HCT116 (cell line): ENCODE measurements at regions not wholly inside any gene's neighbourhood (a gene's known extent, or its start where the extent isn't known, plus 50 kb on each side); places are given as distances from the start of the nearest gene placed in this dataset.
"Not testable (repeated sequence)": the region's sequence is repeated elsewhere in the genome, so short reads cannot be mapped to it uniquely, and the experiment has no call there.

Experiments used
- ATAC-seq: fragments of 200-7000 bp; cut with Tn5 transposase; 2 replicates; pipeline ENCODE4 v1.9.1; 2020; ENCODE audit warnings: mild to moderate bottlenecking, moderate library complexity
- BruUV-seq: library from RNA; stranded (reverse); fragments of 400-500 nt; replicated peaks from 2 replicates; lab custom pipeline; 2021; lab: Mats Ljungman, UMichigan
- CTCF ChIA-PET: fragments of 300-600 bp; sonication (Branson Sonifier 250); formaldehyde crosslinking; loops from one replicate; lab custom pipeline; 2021; ENCODE audit warnings: antibody characterized with exemption; lab: Charles Lee
- POLR2A ChIA-PET: fragments of 300-600, 350-600 bp; sonication (Branson Sonifier 250); formaldehyde crosslinking; loops from one replicate; lab custom pipeline; 2021; ENCODE audit warnings: antibody characterized with exemption; lab: Charles Lee
- RAD21 ChIA-PET, 2 experiments: fragments of 300-600 bp; sonication (Branson Sonifier 250); formaldehyde crosslinking; loops; one replicate each; lab custom pipeline; 2023; ENCODE audit warnings: low total read pairs in 2 of 2; ENCODE audit not compliant: uncharacterized antibody in 2 of 2, unreplicated experiment in 2 of 2, low non-redundant PET in 1 of 2; lab: Charles Lee
- DNase-seq: peaks from one replicate; pipeline ENCODE4 v3.0.0-alpha.2; 2010; ENCODE audit warnings: low read depth, low spot score
- H2AFZ ChIP-seq: fragments of 200-600 bp; shearing (Covaris generic), sonication (generic); 2 replicates; pipeline ENCODE4 v1.6.1; 2017; ENCODE audit warnings: low read depth, mixed run types, mixed read lengths, antibody characterized with exemption, low read length; ENCODE audit not compliant: poor library complexity, severe bottlenecking
- H3K27ac ChIP-seq: 2 replicates; pipeline ENCODE4 v1.5.1; 2012; ENCODE audit warnings: low read depth, low read length
- H3K27me3 ChIP-seq: fragments of 200-600 bp; sonication (generic); 2 replicates; pipeline ENCODE4 v1.6.1; 2016; ENCODE audit warnings: mixed run types, low read length, mixed read lengths; ENCODE audit not compliant: insufficient read depth
- H3K36me3 ChIP-seq, 2 experiments: fragments of 200-500 bp in 1 of 2; fragments of 200-600 bp in 1 of 2; sonication (Bioruptor generic) in 1 of 2; sonication (generic) in 1 of 2; 2 replicates each; pipeline versions ENCODE4 v1.5.1 to v1.6.1; 2014 to 2016; ENCODE audit warnings: low read length in 2 of 2, inconsistent platforms in 1 of 2, mixed read lengths in 1 of 2, mixed run types in 1 of 2; ENCODE audit not compliant: insufficient read depth in 2 of 2, control insufficient read depth in 1 of 2
- H3K4me1 ChIP-seq, 2 experiments: fragments of 200-600 bp in 1 of 2; sonication (generic) in 1 of 2; 2 replicates each; pipeline versions ENCODE4 v1.5.1 to v1.6.1; 2012 to 2017; ENCODE audit warnings: low read length in 2 of 2, inconsistent platforms in 1 of 2, mild to moderate bottlenecking in 1 of 2, mixed read lengths in 1 of 2, mixed run types in 1 of 2, moderate library complexity in 1 of 2; ENCODE audit not compliant: insufficient read depth in 2 of 2, control insufficient read depth in 1 of 2
- H3K4me2 ChIP-seq: fragments of 200-600 bp; sonication (generic); 2 replicates; pipeline ENCODE4 v1.6.1; 2017; ENCODE audit warnings: mixed run types, low read length, mixed read lengths
- H3K4me3 ChIP-seq, 2 experiments: fragments of 200-600 bp in 1 of 2; sonication (generic) in 1 of 2; replicated peaks in 1 of 2; 2 replicates each; pipeline ENCODE4 v1.5.1; 2011 to 2016; ENCODE audit warnings: low read length in 2 of 2, control low read depth in 1 of 2, low read depth in 1 of 2, mild to moderate bottlenecking in 1 of 2, mixed read lengths in 1 of 2, mixed run types in 1 of 2
- H3K79me2 ChIP-seq: fragments of 200-600 bp; sonication (generic); 2 replicates; pipeline ENCODE4 v1.6.1; 2017; ENCODE audit warnings: mild to moderate bottlenecking, mixed run types, low read length, moderate library complexity, mixed read lengths; ENCODE audit not compliant: insufficient read depth
- H3K9ac ChIP-seq: fragments of 200-600 bp; sonication (generic); 2 replicates; pipeline ENCODE4 v1.6.1; 2016; ENCODE audit warnings: low read length, mixed read lengths
- H3K9me2 ChIP-seq: fragments of 200-600 bp; sonication (generic), shearing (Covaris generic); 2 replicates; pipeline ENCODE4 v1.6.1; 2017; ENCODE audit warnings: mixed run types, mild to moderate bottlenecking, moderate library complexity; ENCODE audit not compliant: insufficient read depth
- H3K9me3 ChIP-seq, 2 experiments: fragments of 200-500 bp in 1 of 2; fragments of 200-600 bp in 1 of 2; sonication (Bioruptor generic) in 1 of 2; sonication (generic) in 1 of 2; 2 replicates each; pipeline ENCODE4 v1.6.1; 2014 to 2017; ENCODE audit warnings: low read length in 2 of 2, mixed read lengths in 2 of 2, inconsistent platforms in 1 of 2, low read depth in 1 of 2, mild to moderate bottlenecking in 1 of 2, mixed run types in 1 of 2, moderate library complexity in 1 of 2; ENCODE audit not compliant: control insufficient read depth in 1 of 2, insufficient read depth in 1 of 2
- H4K20me1 ChIP-seq: fragments of 200-600 bp; sonication (generic), shearing (Covaris generic); 2 replicates; pipeline ENCODE4 v1.6.1; 2017; ENCODE audit warnings: mixed run types, mild to moderate bottlenecking, moderate library complexity; ENCODE audit not compliant: insufficient read depth
- EZH2 ChIP-seq: fragments of 200-600 bp; sonication (generic); IDR thresholded peaks from 2 replicates; pipeline ENCODE4 v1.6.1; 2017; ENCODE audit warnings: antibody characterized with exemption, mixed run types
- POLR2AphosphoS5 ChIP-seq: IDR thresholded peaks from 2 replicates; pipeline ENCODE4 v1.6.1; 2011; ENCODE audit warnings: mild to moderate bottlenecking, low read depth, low read length, moderate library complexity
- ZNF274 ChIP-seq: fragments of 200-500 bp; sonication (Bioruptor generic); IDR thresholded peaks from 2 replicates; pipeline ENCODE4 v1.6.1; 2014; ENCODE audit warnings: mild to moderate bottlenecking, low read depth, low read length, inconsistent platforms
- intact Hi-C: fragments of 100-400 bp; cut with micrococcal nuclease; formaldehyde crosslinking; loops from 2 replicates; pipeline ENCODE4 v1.10.0; 2022

GRCh38 chr6:105862936-105863607 lies 223.1 kb upstream of the PRDM1 start:
- POLR2A ChIA-PET, result no interaction called here
- BruUV-seq, result no TSS peak

DNA sequence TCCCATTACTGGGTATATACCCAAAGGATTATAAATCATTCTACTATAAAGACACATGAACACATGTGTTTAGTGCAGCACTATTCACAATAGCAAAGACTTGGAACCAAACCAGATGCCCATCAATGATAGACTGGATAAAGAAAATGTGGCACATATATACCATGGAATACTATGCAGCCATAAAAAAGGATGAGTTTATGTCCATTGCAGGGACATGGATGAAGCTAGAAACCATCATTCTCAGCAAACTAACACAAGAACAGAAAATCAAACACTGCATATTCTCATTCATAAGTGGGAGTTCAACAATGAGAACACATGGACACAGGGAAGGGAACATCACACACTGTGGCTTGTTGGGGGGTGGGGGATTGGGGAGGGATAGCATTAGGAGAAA lies 225.2 kb upstream of the PRDM1 start:
- DNase-seq, H3K4me1 ChIP-seq, H3K27ac ChIP-seq, H3K79me2 ChIP-seq, H2AFZ ChIP-seq, POLR2A ChIA-PET, CTCF ChIA-PET, H3K4me2 ChIP-seq, ATAC-seq, H3K4me3 ChIP-seq, BruUV-seq, RAD21 ChIA-PET, H3K36me3 ChIP-seq, H3K9me3 ChIP-seq, H3K9me2 ChIP-seq, H4K20me1 ChIP-seq, H3K27me3 ChIP-seq, intact Hi-C loops, H3K9ac ChIP-seq: not testable (repeated sequence)

More at GRCh38 chr6:105862936-105863607, 223.1 kb upstream of the PRDM1 start:
- no peak overlapping the region for H3K9ac ChIP-seq
- H3K4me2 ChIP-seq, result no peak overlapping the region
- DNase-seq, result no peak
- no peak overlapping the region for H3K4me3 ChIP-seq
- no peak overlapping the region for H3K27ac ChIP-seq
- H3K27me3 ChIP-seq, result no peaks in the 10 kb centered on the region
- no peaks in the 10 kb centered on the region for H3K36me3 ChIP-seq
- no peaks in the 10 kb centered on the region for H3K9me3 ChIP-seq
- H4K20me1 ChIP-seq, result no peaks in the 10 kb centered on the region
- ChIA-PET CTCF (no interaction called here), RAD21 (no interaction called here)
- ATAC-seq, result no peak
- intact Hi-C loops, result no loop called here
- TF ChIP-seq EZH2 (no peak), ZNF274 (no peak), POLR2AphosphoS5 (no peak)
- no peaks in the 10 kb centered on the region for H3K9me2 ChIP-seq
- no peaks in the 10 kb centered on the region for H3K4me1 ChIP-seq
- no peak overlapping the region for H2AFZ ChIP-seq
- no peaks in the 10 kb centered on the region for H3K79me2 ChIP-seq
